H7 (cell line): ENCODE measurements at regions not wholly inside any gene's neighbourhood (a gene's known extent, or its start where the extent isn't known, plus 50 kb on each side); places are given as distances from the start of the nearest gene placed in this dataset.

Experiments used
- DNase-seq: peaks from one replicate; pipeline ENCODE4 v3.0.0; 2012
- H3K27me3 ChIP-seq: 2 replicates; pipeline ENCODE4 v1.6.0; 2011; ENCODE audit warnings: mild to moderate bottlenecking, low read length; ENCODE audit not compliant: control insufficient read depth, insufficient read depth
- H3K36me3 ChIP-seq: replicated peaks from 2 replicates; pipeline ENCODE4 v1.5.1; 2011; ENCODE audit warnings: low read length; ENCODE audit not compliant: control insufficient read depth, insufficient read depth
- H3K4me3 ChIP-seq: 2 replicates; pipeline ENCODE4 v1.5.1; 2011; ENCODE audit warnings: low read depth, mild to moderate bottlenecking, control low read depth, low read length, moderate library complexity; ENCODE audit not compliant: insufficient read depth

GRCh38 chr18:46385124-46385523 is 271.9 kb downstream of the LOXHD1 start:
- H3K36me3 ChIP-seq = no peaks in the 10 kb centered on the region
- no peak overlapping the region for H3K4me3 ChIP-seq
- H3K27me3 ChIP-seq = no peaks in the 10 kb centered on the region
- no peak for DNase-seq

- H3K4me3 ChIP-seq = no peak overlapping the region
- H3K36me3 ChIP-seq = no peaks in the 10 kb centered on the region
- no peaks in the 10 kb centered on the region for H3K27me3 ChIP-seq
- no peak for DNase-seq
Measured at GRCh38 chr18:46386788-46387187, 270.2 kb downstream of the LOXHD1 start.

GRCh38 chr18:46387441-46388131 is 269.4 kb downstream of the LOXHD1 start:
- Histone ChIP-seq H3K36me3 (no peaks in the 10 kb centered on the region), H3K27me3 (no peaks in the 10 kb centered on the region), H3K4me3 (no peak overlapping the region)
- no peak for DNase-seq

GRCh38 chr18:46388286-46388685 is 268.7 kb downstream of the LOXHD1 start:
- H3K4me3 ChIP-seq = no peak overlapping the region
- no peak for DNase-seq
- no peaks in the 10 kb centered on the region for H3K27me3 ChIP-seq
- no peaks in the 10 kb centered on the region for H3K36me3 ChIP-seq

GRCh38 chr18:46392576-46392975 is 264.4 kb downstream of the LOXHD1 start:
- no peak for DNase-seq
- H3K36me3 ChIP-seq = no peaks in the 10 kb centered on the region
- no peak overlapping the region for H3K4me3 ChIP-seq
- H3K27me3 ChIP-seq = no peaks in the 10 kb centered on the region

GRCh38 chr18:46393230-46393629 is 263.8 kb downstream of the LOXHD1 start:
- H3K36me3 ChIP-seq = no peaks in the 10 kb centered on the region
- DNase-seq = peak; percentile 93
- no peaks in the 10 kb centered on the region for H3K27me3 ChIP-seq
- no peak overlapping the region for H3K4me3 ChIP-seq

GRCh38 chr18:46393961-46394360 is 263.1 kb downstream of the LOXHD1 start:
- no peaks in the 10 kb centered on the region for H3K36me3 ChIP-seq
- no peak for DNase-seq
- H3K27me3 ChIP-seq = no peaks in the 10 kb centered on the region

GRCh38 chr18:46395795-46396194 is 261.2 kb downstream of the LOXHD1 start:
- Histone ChIP-seq H3K4me3 (no peak overlapping the region), H3K36me3 (no peaks in the 10 kb centered on the region), H3K27me3 (no peaks in the 10 kb centered on the region)
- DNase-seq = no peak

More at GRCh38 chr18:46393961-46394360, 263.1 kb downstream of the LOXHD1 start:
- no peak overlapping the region for H3K4me3 ChIP-seq

GRCh38 chr18:46397174-46397573 is 259.8 kb downstream of the LOXHD1 start:
- Histone ChIP-seq H3K36me3 (no peaks in the 10 kb centered on the region), H3K4me3 (no peak overlapping the region), H3K27me3 (no peaks in the 10 kb centered on the region)
- DNase-seq = no peak

GRCh38 chr18:46398005-46398404 is 259.0 kb downstream of the LOXHD1 start:
- H3K4me3 ChIP-seq = no peak overlapping the region
- no peak for DNase-seq

GRCh38 chr18:46398625-46399024 is 258.4 kb downstream of the LOXHD1 start:
- H3K27me3 ChIP-seq = no peaks in the 10 kb centered on the region
- no peak for DNase-seq
- no peak overlapping the region for H3K4me3 ChIP-seq
- H3K36me3 ChIP-seq = no peaks in the 10 kb centered on the region

More at GRCh38 chr18:46398005-46398404, 259.0 kb downstream of the LOXHD1 start:
- H3K27me3 ChIP-seq = no peaks in the 10 kb centered on the region
- H3K36me3 ChIP-seq = no peaks in the 10 kb centered on the region

GRCh38 chr18:46399303-46399702 is 257.7 kb downstream of the LOXHD1 start:
- DNase-seq = no peak
- H3K4me3 ChIP-seq = no peak overlapping the region
- no peaks in the 10 kb centered on the region for H3K27me3 ChIP-seq
- no peaks in the 10 kb centered on the region for H3K36me3 ChIP-seq

GRCh38 chr18:46400449-46400848 is 256.6 kb downstream of the LOXHD1 start:
- Histone ChIP-seq H3K27me3 (no peaks in the 10 kb centered on the region), H3K4me3 (no peak overlapping the region), H3K36me3 (no peaks in the 10 kb centered on the region)
- no peak for DNase-seq

- H3K27me3 ChIP-seq = no peaks in the 10 kb centered on the region
- no peak overlapping the region for H3K4me3 ChIP-seq
- no peak for DNase-seq
- H3K36me3 ChIP-seq = no peaks in the 10 kb centered on the region
Measured at GRCh38 chr18:46401486-46402070, 255.4 kb downstream of the LOXHD1 start.

GRCh38 chr18:46402396-46402795 is 254.6 kb downstream of the LOXHD1 start:
- no peak for DNase-seq
- no peaks in the 10 kb centered on the region for H3K36me3 ChIP-seq
- no peak overlapping the region for H3K4me3 ChIP-seq
- H3K27me3 ChIP-seq = no peaks in the 10 kb centered on the region
